ENCODE measurements at regions not wholly inside any gene's neighbourhood (a gene's known extent, or its start where the extent isn't known, plus 50 kb on each side); places are given as distances from the start of the nearest gene placed in this dataset.
"Not testable (repeated sequence)": the region's sequence is repeated elsewhere in the genome, so short reads cannot be mapped to it uniquely, and the experiment has no call there.

GRCh38 chr1:10943991-10944730 lies 68.3 kb upstream of the TARDBP start:
- no peak for DNase-seq (ENCODE audit: low read depth, low spot score)
- in situ Hi-C loops (cut with HindIII; ENCODE audit: low pct_unique_long_range_greater_than_20kb, low sequenced_read_pairs), result no loop called here

- no peak for DNase-seq (ENCODE audit: low read depth, low spot score)
- in situ Hi-C loops (cut with HindIII; ENCODE audit: low pct_unique_long_range_greater_than_20kb, low sequenced_read_pairs), result no loop called here
Observed at GRCh38 chr1:10945991-10946509, 66.4 kb upstream of the TARDBP start.

DNA sequence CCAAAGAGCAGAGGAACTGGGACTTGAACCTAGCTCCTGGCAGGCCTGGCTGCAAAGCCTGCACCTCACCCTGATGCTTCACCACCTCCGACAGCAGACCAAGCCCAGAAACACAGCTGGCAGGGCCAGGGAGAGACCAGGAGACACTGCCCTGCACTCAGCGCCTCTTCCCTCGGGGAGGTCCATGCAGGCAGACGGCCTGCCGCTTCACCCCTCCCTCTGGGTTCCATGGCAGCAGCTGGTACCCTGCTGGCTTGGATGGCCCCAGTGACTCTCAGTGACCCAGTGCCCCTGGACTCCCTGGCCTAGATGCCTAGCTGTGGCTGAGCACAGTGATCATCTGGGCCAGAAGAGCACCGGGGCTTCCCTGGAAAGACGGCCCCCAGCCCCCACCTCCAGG lies 65.3 kb upstream of the TARDBP start:
- DNase-seq (ENCODE audit: low read depth, low spot score), result no peak
- in situ Hi-C loops (cut with HindIII; ENCODE audit: low pct_unique_long_range_greater_than_20kb, low sequenced_read_pairs), result no loop called here

DNA sequence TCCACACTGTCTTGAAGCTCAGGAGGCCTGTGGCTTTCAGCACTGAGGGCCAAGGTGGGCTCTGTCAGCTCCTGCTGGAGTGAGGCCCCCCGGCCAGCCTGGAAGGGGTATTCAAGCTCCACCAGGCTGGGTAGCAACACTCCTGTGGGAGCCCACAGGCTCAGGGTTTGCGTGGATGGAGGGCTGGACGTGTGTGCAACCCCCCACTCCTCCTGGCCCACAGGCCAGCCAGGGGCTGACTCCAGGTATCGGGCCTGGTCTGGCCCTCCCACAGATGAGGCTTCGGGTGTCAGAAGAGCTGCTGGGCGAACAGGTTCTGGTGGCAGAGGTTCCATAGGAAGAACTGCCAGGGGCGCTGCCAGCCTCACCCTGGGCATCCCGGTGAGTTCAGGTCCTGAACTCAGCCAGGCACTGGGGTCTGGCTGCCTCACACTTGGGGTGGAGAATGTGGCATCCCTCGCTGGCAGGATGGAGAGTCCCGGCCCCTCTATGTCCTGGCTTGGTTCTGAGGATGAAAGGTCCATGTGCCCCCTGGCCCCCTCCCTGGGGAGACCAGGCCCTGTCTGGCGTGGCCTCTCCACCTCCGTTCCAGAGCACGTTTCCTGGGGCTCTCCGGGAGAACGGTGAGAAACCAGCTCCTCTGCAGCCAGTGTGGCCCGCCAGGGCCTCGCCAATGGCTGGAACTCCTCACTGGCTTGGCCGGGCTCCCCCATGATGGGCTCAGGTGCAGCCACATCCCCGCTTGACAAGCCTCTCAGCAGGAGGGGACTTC lies 64.6 kb upstream of the TARDBP start:
- in situ Hi-C loops (cut with HindIII; ENCODE audit: low pct_unique_long_range_greater_than_20kb, low sequenced_read_pairs), result no loop called here
- DNase-seq (ENCODE audit: low read depth, low spot score), result no peak

DNA sequence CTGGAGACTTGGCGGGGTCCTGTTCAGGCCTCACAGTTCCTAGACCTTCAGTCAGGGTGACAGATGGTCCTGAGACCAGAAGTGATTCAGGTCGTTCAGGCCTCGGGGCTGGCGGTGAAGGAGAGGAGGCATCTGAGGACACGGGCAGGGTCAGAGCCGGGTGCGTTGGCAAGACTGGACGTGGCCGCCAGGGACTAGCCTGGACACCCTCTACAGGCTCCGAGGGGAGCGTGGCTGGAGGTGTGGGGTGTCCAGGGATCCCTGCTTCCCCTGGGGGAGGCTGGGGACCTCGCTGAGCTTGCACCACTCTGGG lies 64.0 kb upstream of the TARDBP start:
- in situ Hi-C loops (cut with HindIII; ENCODE audit: low pct_unique_long_range_greater_than_20kb, low sequenced_read_pairs), result no loop called here
- no peak for DNase-seq (ENCODE audit: low read depth, low spot score)

DNA sequence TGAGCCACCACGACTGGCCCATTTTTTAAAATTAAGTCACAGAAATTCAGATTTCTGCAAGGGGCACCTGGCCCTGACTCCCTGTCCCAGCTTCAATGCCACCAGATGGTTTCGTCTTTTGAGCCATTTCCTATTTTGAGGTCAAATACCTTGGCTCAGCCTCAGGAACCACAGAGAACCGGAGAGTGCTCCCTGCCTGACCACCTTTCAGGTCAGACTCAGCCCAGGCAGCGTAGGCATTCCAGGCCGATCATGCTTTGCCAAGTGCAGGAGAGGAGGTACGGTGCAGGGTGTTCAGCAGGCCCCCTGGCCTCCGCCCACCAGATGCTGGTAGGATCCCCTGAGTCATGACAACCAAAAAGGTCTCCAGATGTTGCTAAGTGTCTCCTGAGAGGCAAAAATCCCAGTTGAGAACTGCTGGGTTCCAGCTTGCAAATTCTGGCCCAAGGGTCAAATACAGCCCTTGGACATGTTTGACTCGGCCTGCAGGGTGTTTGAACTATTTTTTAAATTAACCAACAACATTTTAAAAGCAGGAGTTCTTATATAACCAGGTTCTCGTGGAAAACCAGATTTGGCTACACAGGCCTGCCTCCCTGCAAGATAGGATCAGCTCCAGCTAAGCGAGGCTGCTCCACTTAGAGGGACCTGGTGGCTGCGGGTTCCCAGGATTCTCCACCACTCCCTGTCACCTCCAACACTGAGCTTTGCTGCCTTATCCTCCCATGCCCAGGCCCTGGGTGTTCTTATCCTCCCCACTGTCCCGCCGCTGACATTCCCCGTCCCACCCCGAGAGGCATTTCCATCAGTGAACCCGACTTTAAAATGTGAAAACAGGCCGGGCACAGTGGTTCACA lies 61.9 kb upstream of the TARDBP start:
- DNase-seq (ENCODE audit: low read depth, low spot score), result no peak
- in situ Hi-C loops (cut with HindIII; ENCODE audit: low pct_unique_long_range_greater_than_20kb, low sequenced_read_pairs), result no loop called here

GRCh38 chr1:10951298-10951697 lies 61.2 kb upstream of the TARDBP start:
- in situ Hi-C loops (cut with HindIII; ENCODE audit: low pct_unique_long_range_greater_than_20kb, low sequenced_read_pairs); DNase-seq (ENCODE audit: low read depth, low spot score): not testable (repeated sequence)

DNA sequence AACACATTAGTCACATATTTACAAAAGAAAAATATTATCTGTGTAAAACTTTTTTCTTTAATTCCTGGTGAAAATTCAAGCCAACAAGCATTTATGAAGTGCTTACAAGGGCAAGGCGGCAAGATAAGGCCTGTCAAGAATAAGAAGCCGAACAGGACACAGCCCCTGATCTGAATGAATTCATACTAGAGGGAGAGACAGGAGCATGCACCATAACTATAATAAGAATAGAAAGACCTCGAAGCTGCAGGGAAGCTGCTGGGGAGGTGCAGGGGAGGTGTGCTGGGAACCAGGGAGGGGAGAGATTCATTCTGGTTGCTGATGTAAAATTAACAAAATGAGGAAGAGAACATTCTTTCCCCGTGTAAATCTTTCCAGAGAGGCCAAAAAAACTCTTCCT lies 60.5 kb upstream of the TARDBP start:
- in situ Hi-C loops (cut with HindIII; ENCODE audit: low pct_unique_long_range_greater_than_20kb, low sequenced_read_pairs), result no loop called here
- no peak for DNase-seq (ENCODE audit: low read depth, low spot score)

DNA sequence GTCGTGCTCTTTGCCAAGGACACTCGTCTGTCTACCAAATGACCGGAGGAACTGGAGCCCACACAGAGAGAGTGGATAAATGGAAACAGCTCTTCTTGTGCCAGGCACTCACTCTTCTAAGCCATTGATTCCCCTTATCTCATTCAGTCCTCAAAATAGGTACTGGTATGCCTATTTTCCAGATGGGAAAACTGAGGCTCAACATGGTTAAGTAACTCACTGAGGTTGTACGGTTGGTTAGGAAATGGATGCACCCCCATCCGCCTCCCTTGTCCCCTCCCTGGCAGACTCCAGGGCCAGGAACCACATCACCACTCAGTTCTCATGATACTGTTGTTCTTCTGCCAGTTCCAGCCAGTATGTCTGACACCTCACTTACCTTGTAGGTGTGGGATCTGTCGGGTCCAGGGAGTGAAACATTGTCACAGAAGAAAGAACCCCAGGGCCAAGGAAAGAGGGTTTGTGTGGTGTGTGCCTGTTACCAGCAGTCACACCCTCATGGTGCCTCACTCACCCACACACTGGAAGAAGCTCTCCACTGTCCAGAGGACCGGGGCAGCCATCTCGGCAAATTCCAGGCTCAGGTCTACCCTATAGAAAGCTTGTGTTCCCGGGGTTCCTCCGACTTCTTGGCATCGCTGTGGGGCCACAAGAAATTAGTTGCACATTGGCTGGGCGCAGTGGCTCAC lies 58.8 kb upstream of the TARDBP start:
- DNase-seq (ENCODE audit: low read depth, low spot score), result no peak
- in situ Hi-C loops (cut with HindIII; ENCODE audit: low pct_unique_long_range_greater_than_20kb, low sequenced_read_pairs), result no loop called here

GRCh38 chr1:10957133-10957532 lies 55.3 kb upstream of the TARDBP start:
- no peak for DNase-seq (ENCODE audit: low read depth, low spot score)
- in situ Hi-C loops (cut with HindIII; ENCODE audit: low pct_unique_long_range_greater_than_20kb, low sequenced_read_pairs), result no loop called here

DNA sequence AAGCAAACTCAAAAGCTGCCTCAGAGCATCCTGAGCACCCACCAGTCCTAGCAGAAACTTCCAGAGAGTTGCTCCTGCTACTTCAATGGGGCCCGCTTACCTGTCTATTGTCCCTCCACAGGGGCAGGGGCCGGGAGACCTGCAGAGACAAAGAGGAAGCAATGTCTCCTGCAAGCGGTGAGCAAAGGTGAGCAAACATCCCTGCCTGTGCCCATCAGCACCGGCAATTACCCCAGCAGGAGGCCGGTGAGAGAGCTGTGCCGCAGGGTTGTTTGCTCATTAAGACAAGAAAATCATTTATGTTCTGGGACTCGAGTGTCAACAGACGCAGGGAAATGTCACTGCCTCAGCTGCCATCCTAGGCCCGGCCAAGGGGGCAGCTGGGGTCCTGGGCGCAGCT lies 53.8 kb upstream of the TARDBP start:
- no peak for DNase-seq (ENCODE audit: low read depth, low spot score)
- in situ Hi-C loops (cut with HindIII; ENCODE audit: low pct_unique_long_range_greater_than_20kb, low sequenced_read_pairs), result no loop called here

DNA sequence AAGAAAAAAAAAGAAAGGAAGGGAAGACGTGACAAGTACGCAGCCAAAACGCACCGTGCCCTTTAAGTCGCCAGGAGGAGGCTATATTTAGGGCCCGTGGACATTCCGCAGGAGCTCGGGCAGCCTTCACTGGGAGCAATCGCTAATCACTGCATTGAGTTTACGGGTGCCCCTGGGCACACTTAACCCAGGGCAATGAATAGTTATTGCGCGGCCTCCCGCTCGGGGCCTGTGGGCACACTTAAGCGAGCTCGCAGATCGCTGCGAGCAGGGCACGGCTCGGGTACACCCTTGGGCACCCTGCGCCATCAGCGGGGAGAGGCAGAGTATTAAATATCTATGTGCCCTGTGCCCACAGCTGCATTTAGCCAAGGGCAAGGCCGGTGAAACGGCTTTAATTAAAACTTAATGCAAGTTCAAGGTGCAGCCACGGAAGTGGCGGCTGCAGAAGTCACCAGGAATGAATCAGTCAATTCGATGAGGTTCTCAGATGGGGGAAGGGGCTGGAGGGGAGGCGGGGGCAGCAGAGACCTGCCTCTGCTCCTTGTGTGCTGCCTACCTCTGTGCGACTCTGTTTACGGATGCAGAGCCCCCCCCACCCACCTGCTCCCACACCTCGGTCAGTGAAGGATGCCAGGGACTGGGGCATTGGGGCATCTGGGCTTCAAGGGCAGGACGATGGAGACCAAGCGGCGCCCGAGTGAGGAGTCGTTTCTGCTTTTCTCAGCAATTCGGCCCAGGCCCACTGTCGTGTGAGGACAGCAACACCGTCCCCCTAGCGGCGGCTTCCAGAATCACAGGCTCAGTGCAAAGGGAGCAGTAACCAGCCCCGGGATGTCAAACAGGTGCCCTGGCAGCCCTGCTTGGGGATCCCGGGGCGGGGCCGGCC lies 51.8 kb upstream of the TARDBP start:
- in situ Hi-C loops (cut with HindIII; ENCODE audit: low pct_unique_long_range_greater_than_20kb, low sequenced_read_pairs), result no loop called here
- DNase-seq (ENCODE audit: low read depth, low spot score), result peak; percentile 84

- DNase-seq (ENCODE audit: low read depth, low spot score), result no peak
- in situ Hi-C loops (cut with HindIII; ENCODE audit: low pct_unique_long_range_greater_than_20kb, low sequenced_read_pairs), result no loop called here
Observed at GRCh38 chr1:10961300-10961833, 51.1 kb upstream of the TARDBP start.

DNA sequence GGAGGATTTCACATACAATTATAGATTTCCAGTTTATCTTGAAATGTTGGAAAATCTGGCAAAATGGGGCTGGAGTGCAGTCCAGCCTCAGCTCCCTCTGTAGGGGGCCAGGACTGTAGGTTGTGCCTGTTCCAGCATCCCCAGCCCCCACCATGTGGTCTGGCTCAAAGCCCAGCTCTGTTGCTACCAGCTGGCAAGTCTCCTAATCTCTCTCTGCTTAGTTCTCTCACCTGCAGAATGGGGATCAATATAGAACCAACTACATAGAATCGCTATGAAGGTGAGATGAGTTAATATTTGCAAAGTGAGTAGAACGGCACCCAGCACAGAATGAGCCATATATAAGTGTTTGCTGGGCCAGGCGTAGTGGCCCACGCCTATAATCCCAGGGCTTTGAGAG lies 50.0 kb upstream of the TARDBP start:
- DNase-seq (ENCODE audit: low read depth, low spot score), result no peak
- in situ Hi-C loops (cut with HindIII; ENCODE audit: low pct_unique_long_range_greater_than_20kb, low sequenced_read_pairs), result no loop called here
